ENCODE measurements at regions not wholly inside any gene's neighbourhood (a gene's known extent, or its start where the extent isn't known, plus 50 kb on each side); places are given as distances from the start of the nearest gene placed in this dataset.
"Not testable (repeated sequence)": the region's sequence is repeated elsewhere in the genome, so short reads cannot be mapped to it uniquely, and the experiment has no call there.

DNA sequence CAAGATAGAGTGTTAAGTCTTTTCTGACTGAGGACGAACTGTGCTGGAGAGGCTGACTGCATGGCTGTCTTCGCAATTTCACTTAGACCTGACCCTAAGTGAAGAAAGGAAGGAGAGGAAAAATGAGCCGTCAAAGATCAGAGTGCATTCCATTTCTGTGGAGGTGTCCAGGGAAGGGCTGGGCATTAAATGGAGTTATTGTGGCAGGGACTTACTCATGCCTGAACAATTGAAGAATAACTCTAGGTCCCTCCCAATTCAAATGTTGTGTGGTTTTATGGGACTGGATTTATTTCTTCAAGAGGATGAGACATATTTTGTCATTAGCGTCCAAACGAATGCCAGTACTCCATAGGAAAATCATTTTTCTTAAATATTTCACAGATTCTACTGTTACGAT is 187.3 kb upstream of the CFAP20DC start:
- ATAC-seq, result no peak
- no peak overlapping the region for H3K4me3 Mint-ChIP-seq
- DNase-seq, result no peak
- H3K27me3 Mint-ChIP-seq, result peaks cover 15% of the 10 kb centered on the region
- peaks cover 2% of the 10 kb centered on the region for H3K4me1 Mint-ChIP-seq
- no peaks in the 10 kb centered on the region for H3K36me3 Mint-ChIP-seq (ENCODE audit: low read depth)
- no peak overlapping the region for H3K27ac Mint-ChIP-seq
- H3K9me3 ChIP-seq (ENCODE audit: control insufficient read depth, low read length, poor library complexity, severe bottlenecking), result no peaks in the 10 kb centered on the region

DNA sequence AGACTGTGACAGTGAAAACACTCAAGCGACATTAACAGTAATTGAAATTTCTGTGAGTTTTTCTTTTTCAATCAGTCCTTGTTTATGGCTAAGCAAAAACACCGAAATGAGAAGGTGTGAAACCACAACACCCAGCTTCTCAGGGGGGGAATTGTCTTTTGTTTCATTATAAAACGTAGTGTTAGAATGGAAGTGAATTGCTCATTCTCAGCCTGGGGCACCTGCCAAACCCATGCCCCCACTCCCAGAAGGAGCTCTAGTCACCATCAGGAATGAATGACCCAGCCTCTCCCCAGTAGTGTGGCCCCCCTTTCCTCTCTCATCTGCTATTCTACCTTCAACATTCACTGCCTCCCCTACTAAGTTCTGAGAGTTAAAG is 185.8 kb upstream of the CFAP20DC start:
- DNase-seq (no peak), ATAC-seq (peak; percentile 32)
- H3K9me3 ChIP-seq (ENCODE audit: control insufficient read depth, low read length, poor library complexity, severe bottlenecking), result no peaks in the 10 kb centered on the region
- Mint-ChIP-seq H3K4me3 (no peak overlapping the region), H3K27me3 (peaks cover 15% of the 10 kb centered on the region), H3K4me1 (peaks cover 2% of the 10 kb centered on the region), H3K36me3 (ENCODE audit: low read depth) (peaks cover 3% of the 10 kb centered on the region), H3K27ac (no peak overlapping the region)

DNA sequence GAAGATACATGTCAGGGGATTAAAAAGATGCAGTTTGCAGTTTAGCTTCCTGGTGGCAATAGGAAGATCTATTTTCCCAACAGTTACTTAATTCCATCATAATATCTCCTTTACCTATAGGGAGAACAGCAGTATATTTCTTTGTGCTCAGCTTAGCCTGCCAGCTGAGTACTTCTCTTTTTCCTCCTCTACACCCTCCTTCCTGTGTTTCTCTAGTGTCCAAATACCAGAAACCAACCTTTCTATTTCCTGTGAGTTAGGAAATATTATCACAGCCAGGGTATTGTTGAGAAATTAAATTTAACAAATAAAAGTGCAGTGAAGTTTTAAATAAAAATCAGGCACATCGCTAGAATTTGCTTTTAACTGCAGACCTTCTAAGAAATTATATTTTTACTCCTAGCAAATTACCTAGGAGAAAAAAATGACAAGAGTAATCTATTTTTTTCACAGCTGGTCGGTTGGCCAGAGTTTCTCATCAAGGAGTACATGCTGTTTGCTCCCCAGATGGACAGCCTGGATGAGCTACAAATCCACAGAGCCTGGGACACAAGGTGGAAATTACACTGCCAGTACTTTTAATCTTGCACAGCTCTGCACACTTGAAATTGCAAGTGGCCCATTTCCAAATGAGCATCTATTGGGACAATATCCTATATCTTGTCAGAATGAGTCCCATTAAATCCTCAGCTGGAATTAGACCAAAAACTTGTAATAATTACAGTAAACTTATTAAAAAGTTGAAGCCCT is 185.2 kb upstream of the CFAP20DC start:
- Mint-ChIP-seq H3K4me3 (no peak overlapping the region), H3K36me3 (ENCODE audit: low read depth) (peaks cover 3% of the 10 kb centered on the region), H3K27ac (no peak overlapping the region), H3K4me1 (peaks cover 2% of the 10 kb centered on the region), H3K27me3 (peaks cover 15% of the 10 kb centered on the region)
- DNase-seq, result no peak
- no peak for ATAC-seq
- no peaks in the 10 kb centered on the region for H3K9me3 ChIP-seq (ENCODE audit: control insufficient read depth, low read length, poor library complexity, severe bottlenecking)

DNA sequence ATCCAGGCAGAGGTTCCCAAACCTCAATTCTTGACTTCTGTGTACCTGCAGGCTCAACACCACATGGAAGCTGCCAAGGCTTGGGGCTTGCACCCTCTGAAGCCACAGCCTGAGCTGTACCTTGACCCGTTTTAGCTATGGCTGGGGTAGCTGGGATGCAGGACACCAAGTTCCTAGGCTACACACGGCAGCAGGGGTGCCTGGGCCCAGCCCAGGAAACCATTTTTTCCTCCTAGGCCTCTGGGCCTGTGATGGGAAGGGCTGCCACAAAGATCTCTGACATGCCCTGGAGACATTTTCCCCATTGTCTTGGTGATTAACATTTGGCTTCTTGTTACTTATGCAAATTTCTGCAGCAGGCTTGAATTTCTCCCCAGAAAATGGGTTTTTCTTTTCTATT is 180.6 kb upstream of the CFAP20DC start:
- H3K36me3 Mint-ChIP-seq (ENCODE audit: low read depth); DNase-seq; ATAC-seq; H3K4me3 Mint-ChIP-seq; H3K27me3 Mint-ChIP-seq; H3K27ac Mint-ChIP-seq; H3K4me1 Mint-ChIP-seq; H3K9me3 ChIP-seq (ENCODE audit: control insufficient read depth, low read length, poor library complexity, severe bottlenecking): not testable (repeated sequence)

DNA sequence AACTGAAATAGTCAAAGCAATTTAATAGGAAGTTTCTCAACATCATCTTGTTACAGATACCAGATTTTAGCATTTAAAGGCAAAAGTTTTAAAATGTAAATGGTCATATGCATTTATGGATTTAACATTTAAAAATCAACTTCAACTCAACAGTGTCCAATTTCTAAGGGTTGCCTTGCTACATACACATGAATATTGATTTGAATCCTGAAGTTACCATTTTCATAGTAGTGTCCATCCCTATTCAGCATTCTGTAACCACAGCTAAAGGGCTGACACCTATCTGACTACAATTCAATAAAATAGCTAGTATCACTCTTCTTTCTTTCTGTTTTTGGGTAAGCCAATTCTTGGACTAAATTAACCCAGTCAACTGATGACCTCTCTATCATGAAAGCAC is 164.0 kb upstream of the CFAP20DC start:
- no peak overlapping the region for H3K27ac Mint-ChIP-seq
- no peak for DNase-seq

DNA sequence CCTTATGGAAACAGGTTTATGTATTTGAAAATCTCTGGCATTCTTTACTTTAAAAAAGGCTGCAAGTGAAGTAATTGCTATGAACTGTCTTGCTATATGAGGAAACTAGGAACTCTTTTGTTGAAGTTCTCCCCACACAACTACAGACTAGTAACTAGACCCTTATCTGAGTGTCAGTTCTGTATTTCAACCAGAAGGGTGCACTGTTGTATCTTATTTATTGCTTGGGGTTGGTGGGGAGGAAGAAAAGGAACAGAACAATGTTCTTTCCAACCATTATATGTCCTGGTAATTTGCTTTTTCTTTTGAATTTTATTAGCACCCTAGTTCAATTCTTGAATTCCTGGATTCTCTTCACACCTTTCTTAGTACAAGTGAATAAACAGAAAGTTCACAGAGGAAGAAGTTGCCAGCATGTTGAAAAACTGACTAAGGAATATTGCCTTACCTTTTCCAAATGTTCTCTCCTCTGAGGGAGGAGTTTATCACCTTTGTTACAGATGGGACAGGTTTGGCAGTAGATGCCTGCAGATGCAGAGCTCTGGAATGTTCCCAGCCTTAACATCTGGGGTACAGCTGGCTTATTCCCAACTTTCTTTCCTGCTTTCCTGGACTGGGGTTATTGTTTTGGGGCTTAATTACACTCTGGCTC is 162.4 kb upstream of the CFAP20DC start:
- Mint-ChIP-seq H3K4me3 (no peak overlapping the region), H3K27me3 (peaks cover 35% of the 10 kb centered on the region), H3K4me1 (peaks cover 4% of the 10 kb centered on the region), H3K27ac (no peak overlapping the region), H3K36me3 (ENCODE audit: low read depth) (no peaks in the 10 kb centered on the region)
- no peaks in the 10 kb centered on the region for H3K9me3 ChIP-seq (ENCODE audit: control insufficient read depth, low read length, poor library complexity, severe bottlenecking)
- DNase-seq (no peak), ATAC-seq (peak; percentile 71)

More for the DNA sequence above, 164.0 kb upstream of the CFAP20DC start:
- Mint-ChIP-seq H3K4me1 (peaks cover 4% of the 10 kb centered on the region), H3K36me3 (ENCODE audit: low read depth) (no peaks in the 10 kb centered on the region), H3K4me3 (no peak overlapping the region), H3K27me3 (peaks cover 21% of the 10 kb centered on the region)
- no peaks in the 10 kb centered on the region for H3K9me3 ChIP-seq (ENCODE audit: control insufficient read depth, low read length, poor library complexity, severe bottlenecking)
- ATAC-seq, result no peak

DNA sequence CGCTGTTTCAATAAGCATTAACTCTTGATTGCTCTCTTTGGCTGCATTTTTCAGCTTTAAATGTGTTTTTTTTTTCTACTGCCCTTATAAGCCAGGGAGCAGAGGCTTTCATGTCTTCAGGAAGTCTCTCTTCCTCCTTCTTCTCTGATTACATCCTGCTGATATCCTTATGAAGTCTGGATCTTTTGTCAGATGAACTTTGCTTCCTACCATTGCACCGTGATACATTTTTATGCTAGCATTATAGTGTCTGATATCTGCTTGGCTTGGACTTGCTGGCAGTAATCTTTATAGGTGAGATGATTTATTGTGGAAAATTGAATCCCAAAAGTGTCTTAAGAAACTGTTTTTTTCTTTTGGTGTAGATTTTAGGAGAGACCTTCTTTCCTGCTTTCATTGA is 160.4 kb upstream of the CFAP20DC start:
- no peak for ATAC-seq
- peaks cover 4% of the 10 kb centered on the region for H3K4me1 Mint-ChIP-seq
- no peak for DNase-seq
- no peak overlapping the region for H3K4me3 Mint-ChIP-seq
- no peaks in the 10 kb centered on the region for H3K9me3 ChIP-seq (ENCODE audit: control insufficient read depth, low read length, poor library complexity, severe bottlenecking)
- H3K27ac Mint-ChIP-seq, result no peak overlapping the region
- H3K36me3 Mint-ChIP-seq (ENCODE audit: low read depth), result no peaks in the 10 kb centered on the region
- H3K27me3 Mint-ChIP-seq, result peaks cover 41% of the 10 kb centered on the region

DNA sequence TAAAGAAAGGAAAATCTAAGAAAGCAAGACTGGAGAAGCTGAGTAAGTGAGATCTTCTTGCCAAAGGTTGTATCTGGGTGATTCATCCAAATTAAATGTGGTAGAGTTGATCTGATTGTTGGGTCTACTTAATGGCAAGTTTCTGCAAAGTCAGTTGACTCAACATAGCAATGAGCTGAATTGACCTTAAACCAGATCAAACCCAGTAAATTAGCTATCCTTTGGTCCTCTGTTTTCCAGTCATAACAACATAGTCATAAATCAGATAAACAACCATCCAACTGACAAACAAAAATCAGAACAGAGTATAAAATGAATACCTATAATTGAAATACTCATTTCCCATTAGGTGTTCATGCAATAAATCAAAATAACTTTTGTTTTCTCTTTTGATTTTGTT is 142.6 kb upstream of the CFAP20DC start:
- Mint-ChIP-seq H3K27me3 (peaks cover 13% of the 10 kb centered on the region), H3K27ac (no peak overlapping the region), H3K4me3 (no peak overlapping the region), H3K36me3 (ENCODE audit: low read depth) (no peaks in the 10 kb centered on the region), H3K4me1 (no peaks in the 10 kb centered on the region)
- no peak for ATAC-seq
- H3K9me3 ChIP-seq (ENCODE audit: control insufficient read depth, low read length, poor library complexity, severe bottlenecking), result no peaks in the 10 kb centered on the region
- DNase-seq, result no peak

DNA sequence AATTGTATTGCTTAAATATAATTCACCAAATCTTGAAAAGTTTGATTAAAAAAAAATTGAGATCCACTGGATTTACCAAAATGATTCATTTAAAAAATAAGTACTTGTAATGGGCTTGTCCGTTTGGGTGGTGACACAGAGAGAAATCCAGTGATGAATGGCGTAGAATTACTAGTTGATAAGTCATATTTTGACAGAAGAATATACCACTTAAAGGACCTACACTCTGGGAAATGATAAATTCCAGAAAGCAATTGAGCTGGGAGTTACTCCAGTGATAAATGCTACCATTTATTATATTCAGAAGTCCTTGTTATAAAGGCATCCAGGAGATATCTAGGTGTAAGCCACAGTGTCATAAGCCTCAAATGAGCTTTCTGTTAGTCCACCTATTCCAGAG is 141.8 kb upstream of the CFAP20DC start:
- no peak for ATAC-seq
- Mint-ChIP-seq H3K27ac (no peak overlapping the region), H3K27me3 (peaks cover 13% of the 10 kb centered on the region), H3K4me1 (no peaks in the 10 kb centered on the region), H3K36me3 (ENCODE audit: low read depth) (no peaks in the 10 kb centered on the region), H3K4me3 (no peak overlapping the region)
- no peaks in the 10 kb centered on the region for H3K9me3 ChIP-seq (ENCODE audit: control insufficient read depth, low read length, poor library complexity, severe bottlenecking)
- DNase-seq, result no peak

DNA sequence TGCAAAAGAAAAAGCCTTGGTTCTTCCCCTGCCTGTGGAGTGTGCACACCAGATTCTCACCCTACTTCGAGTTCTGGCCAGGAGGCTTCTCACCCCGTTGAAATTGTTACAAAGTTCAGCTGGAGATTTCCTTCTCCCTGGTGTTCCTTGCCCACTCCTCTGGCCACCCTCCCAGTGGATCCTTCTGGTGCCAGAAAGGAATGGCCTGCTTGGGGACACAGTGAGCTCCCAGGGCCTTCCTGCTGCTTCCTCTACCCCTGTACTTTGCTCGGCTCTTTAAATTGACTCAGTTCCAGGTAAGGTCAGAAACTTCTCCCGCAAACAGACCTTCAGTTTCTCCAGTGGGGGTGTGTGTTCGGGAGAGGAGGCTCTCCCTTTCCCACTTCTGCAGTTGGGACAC is 140.1 kb upstream of the CFAP20DC start:
- no peak for ATAC-seq
- no peaks in the 10 kb centered on the region for H3K9me3 ChIP-seq (ENCODE audit: control insufficient read depth, low read length, poor library complexity, severe bottlenecking)
- Mint-ChIP-seq H3K4me3 (no peak overlapping the region), H3K4me1 (no peaks in the 10 kb centered on the region), H3K36me3 (ENCODE audit: low read depth) (no peaks in the 10 kb centered on the region), H3K27me3 (peaks cover 13% of the 10 kb centered on the region), H3K27ac (no peak overlapping the region)
- no peak for DNase-seq

DNA sequence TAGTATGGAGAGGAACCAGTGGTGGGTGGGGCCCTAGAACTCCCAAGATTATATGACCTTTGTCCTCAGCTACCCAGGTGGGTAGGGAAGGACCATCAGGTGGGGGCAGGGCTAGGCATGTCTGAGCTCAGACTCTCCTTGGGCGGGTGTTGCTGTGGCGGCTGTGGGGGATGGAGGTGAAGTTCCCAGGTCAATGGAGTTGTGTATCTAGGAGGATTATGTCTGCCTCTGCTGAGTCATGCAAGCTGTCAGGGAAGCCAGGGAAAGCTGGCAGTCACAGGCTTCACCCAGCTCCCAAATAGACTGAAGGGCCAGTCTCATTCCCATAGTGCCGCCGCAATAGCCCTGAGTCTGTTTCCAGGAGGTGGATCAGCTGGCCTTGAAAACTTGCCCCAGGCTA is 139.7 kb upstream of the CFAP20DC start:
- H3K4me1 Mint-ChIP-seq, result no peaks in the 10 kb centered on the region

DNA sequence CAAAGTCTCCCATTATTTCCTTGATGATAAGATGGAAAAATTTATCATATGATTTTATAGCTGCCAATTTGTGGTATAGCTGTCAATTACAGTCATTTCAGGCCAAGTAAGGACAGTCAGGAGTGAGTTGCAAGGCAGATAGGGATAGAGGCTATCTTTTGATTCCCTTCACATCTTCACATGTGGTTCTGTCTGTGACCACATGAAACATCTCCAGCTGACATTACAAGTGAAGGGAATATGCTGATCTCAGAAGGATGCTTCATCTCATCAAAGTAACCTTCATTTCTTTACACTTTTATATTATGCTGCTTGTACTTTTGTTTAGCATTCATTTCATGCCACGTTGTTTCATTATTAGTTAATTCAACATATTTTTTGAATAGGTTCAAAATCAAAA is 136.9 kb upstream of the CFAP20DC start:
- H3K27ac Mint-ChIP-seq, result no peak overlapping the region
- ATAC-seq, result no peak
- no peak for DNase-seq
- no peaks in the 10 kb centered on the region for H3K36me3 Mint-ChIP-seq (ENCODE audit: low read depth)
- no peaks in the 10 kb centered on the region for H3K9me3 ChIP-seq (ENCODE audit: control insufficient read depth, low read length, poor library complexity, severe bottlenecking)
- H3K4me1 Mint-ChIP-seq, result no peaks in the 10 kb centered on the region
- H3K4me3 Mint-ChIP-seq, result no peak overlapping the region
- peaks cover 18% of the 10 kb centered on the region for H3K27me3 Mint-ChIP-seq

More for the DNA sequence above, 139.7 kb upstream of the CFAP20DC start:
- no peak overlapping the region for H3K4me3 Mint-ChIP-seq
- H3K36me3 Mint-ChIP-seq (ENCODE audit: low read depth), result no peaks in the 10 kb centered on the region
- no peak for ATAC-seq
- no peaks in the 10 kb centered on the region for H3K9me3 ChIP-seq (ENCODE audit: control insufficient read depth, low read length, poor library complexity, severe bottlenecking)
- no peak overlapping the region for H3K27ac Mint-ChIP-seq
- peaks cover 15% of the 10 kb centered on the region for H3K27me3 Mint-ChIP-seq
- DNase-seq, result no peak

DNA sequence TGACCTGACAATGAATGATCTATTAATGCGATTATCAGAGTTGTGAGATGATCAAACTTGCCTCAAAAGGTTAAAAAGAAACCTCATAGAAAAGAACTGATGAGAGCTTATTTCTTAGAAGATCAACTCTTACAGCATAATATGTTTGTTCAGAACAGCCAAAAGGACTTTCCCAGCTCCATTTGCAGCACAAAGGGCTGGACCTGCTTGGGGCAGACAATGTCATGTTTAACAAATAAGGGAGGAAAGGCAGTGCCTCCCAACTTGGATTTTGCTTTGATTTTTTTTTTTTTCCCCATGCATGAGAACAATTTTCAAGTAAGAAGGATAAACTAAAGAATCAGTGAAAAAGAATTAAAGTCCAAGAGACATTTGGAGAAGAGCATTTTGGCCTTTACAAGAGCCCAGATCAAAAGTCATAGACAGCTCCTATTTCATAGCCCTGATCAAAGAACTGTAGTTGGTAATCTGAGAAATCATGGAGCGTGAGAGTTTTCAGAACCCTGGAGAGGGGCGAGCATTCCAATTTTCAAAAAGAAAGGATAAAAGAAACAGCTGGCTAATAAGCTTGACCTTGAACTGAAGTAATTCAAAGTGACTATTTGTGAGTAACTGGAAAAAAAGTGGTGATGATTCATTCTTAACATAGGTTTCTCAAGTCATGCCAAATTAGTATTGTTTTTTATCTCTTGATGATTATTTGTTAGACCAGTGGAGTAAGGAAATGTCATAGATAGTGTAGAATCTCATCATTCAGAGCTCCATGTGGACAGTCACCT is 136.0 kb upstream of the CFAP20DC start:
- no peaks in the 10 kb centered on the region for H3K4me1 Mint-ChIP-seq
- no peaks in the 10 kb centered on the region for H3K9me3 ChIP-seq (ENCODE audit: control insufficient read depth, low read length, poor library complexity, severe bottlenecking)
- H3K36me3 Mint-ChIP-seq (ENCODE audit: low read depth), result no peaks in the 10 kb centered on the region
- ATAC-seq (no peak), DNase-seq (no peak)
- no peak overlapping the region for H3K27ac Mint-ChIP-seq
- H3K27me3 Mint-ChIP-seq, result peaks cover 18% of the 10 kb centered on the region
- H3K4me3 Mint-ChIP-seq, result no peak overlapping the region

Data from T-helper 17 cell (primary cell).